ENCODE measurements at regions not wholly inside any gene's neighbourhood (a gene's known extent, or its start where the extent isn't known, plus 50 kb on each side); places are given as distances from the start of the nearest gene placed in this dataset.
"Not testable (repeated sequence)": the region's sequence is repeated elsewhere in the genome, so short reads cannot be mapped to it uniquely, and the experiment has no call there.

GRCh38 chr2:61620244-61621159 lies 82.3 kb upstream of the XPO1 start:
- no peak for DNase-seq

- no peak for DNase-seq
Measured at GRCh38 chr2:61619561-61619960, 81.4 kb upstream of the XPO1 start.

- DNase-seq: no peak
Measured at GRCh38 chr2:61617610-61618009, 79.5 kb upstream of the XPO1 start.

GRCh38 chr2:61605245-61605644 lies 67.1 kb upstream of the XPO1 start:
- DNase-seq: no peak

GRCh38 chr2:61604433-61604832 lies 66.3 kb upstream of the XPO1 start:
- DNase-seq: no peak

- DNase-seq: peak in 1 of 5 experiments; percentile 5
Measured at GRCh38 chr2:61598515-61599156, 60.5 kb upstream of the XPO1 start.

- DNase-seq: no peak
Measured at GRCh38 chr2:61597300-61598289, 59.4 kb upstream of the XPO1 start.

GRCh38 chr2:61594201-61594600 lies 56.0 kb upstream of the XPO1 start:
- DNase-seq: not testable (repeated sequence)

GRCh38 chr2:61593648-61594047 lies 55.5 kb upstream of the XPO1 start:
- DNase-seq: not testable (repeated sequence)

GRCh38 chr2:61590214-61590613 lies 52.1 kb upstream of the XPO1 start:
- DNase-seq: no peak

- no peak for DNase-seq
Measured at GRCh38 chr2:61588566-61588965, 50.4 kb upstream of the XPO1 start.

Measured in T-helper 2 cell (primary cell).